ENCODE measurements at regions not wholly inside any gene's neighbourhood (a gene's known extent, or its start where the extent isn't known, plus 50 kb on each side); places are given as distances from the start of the nearest gene placed in this dataset.

- H3K4me1 ChIP-seq (ENCODE audit: control insufficient read depth, insufficient read depth, low read length, poor library complexity, severe bottlenecking), result no peaks in the 10 kb centered on the region
- Mint-ChIP-seq H3K4me1 (no peaks in the 10 kb centered on the region), H3K27me3 (no peaks in the 10 kb centered on the region), H3K4me3 (no peak overlapping the region), H3K27ac (no peak overlapping the region), H3K36me3 (no peaks in the 10 kb centered on the region), H3K9me3 (peaks cover 0 to 5% (median 0%) of the 10 kb centered on the region in 7 donors)
- H3K27me3 ChIP-seq (ENCODE audit: control insufficient read depth, insufficient read depth, low read length), result no peaks in the 10 kb centered on the region
- ATAC-seq (ENCODE audit: low read depth in 2 of 2), result no peak
- no peaks in the 10 kb centered on the region for H3K9me3 ChIP-seq (ENCODE audit: control insufficient read depth in 2 of 2, low read length in 2 of 2)
- no peaks in the 10 kb centered on the region for H3K36me3 ChIP-seq (ENCODE audit: control insufficient read depth, insufficient read depth, low read length)
- no peak for DNase-seq
- H3K27ac ChIP-seq (ENCODE audit: insufficient read depth, low read length, poor library complexity, severe bottlenecking), result no peak overlapping the region
- H3K4me3 ChIP-seq (ENCODE audit: low read depth, low read length), result no peak overlapping the region
Measured at GRCh38 chr13:91115776-91116175, 231.7 kb upstream of the MIR17HG start.

- Histone ChIP-seq H3K9me3 (ENCODE audit: control insufficient read depth in 2 of 2, low read length in 2 of 2) (no peaks in the 10 kb centered on the region), H3K27ac (ENCODE audit: insufficient read depth, low read length, poor library complexity, severe bottlenecking) (no peak overlapping the region), H3K4me3 (ENCODE audit: low read depth, low read length) (no peak overlapping the region), H3K36me3 (ENCODE audit: control insufficient read depth, insufficient read depth, low read length) (no peaks in the 10 kb centered on the region), H3K4me1 (ENCODE audit: control insufficient read depth, insufficient read depth, low read length, poor library complexity, severe bottlenecking) (no peaks in the 10 kb centered on the region), H3K27me3 (ENCODE audit: control insufficient read depth, insufficient read depth, low read length) (no peaks in the 10 kb centered on the region)
- DNase-seq, result no peak
- H3K27me3 Mint-ChIP-seq, result no peaks in the 10 kb centered on the region
- no peaks in the 10 kb centered on the region for H3K4me1 Mint-ChIP-seq
- H3K27ac Mint-ChIP-seq, result no peak overlapping the region
- ATAC-seq (ENCODE audit: low read depth in 2 of 2), result no peak
- H3K36me3 Mint-ChIP-seq, result no peaks in the 10 kb centered on the region
- H3K4me3 Mint-ChIP-seq, result no peak overlapping the region
- peaks cover 0 to 5% (median 0%) of the 10 kb centered on the region in 7 donors for H3K9me3 Mint-ChIP-seq
Measured at GRCh38 chr13:91117351-91117750, 230.1 kb upstream of the MIR17HG start.

GRCh38 chr13:91119643-91120042, 227.8 kb upstream of the MIR17HG start:
- H3K4me3 ChIP-seq (ENCODE audit: low read depth, low read length), result no peak overlapping the region
- DNase-seq (no peak), ATAC-seq (ENCODE audit: low read depth in 2 of 2) (no peak)
- H3K4me3 Mint-ChIP-seq, result no peak overlapping the region
- no peak overlapping the region for H3K27ac ChIP-seq (ENCODE audit: insufficient read depth, low read length, poor library complexity, severe bottlenecking)
- H3K9me3 ChIP-seq (ENCODE audit: control insufficient read depth in 2 of 2, low read length in 2 of 2), result no peaks in the 10 kb centered on the region
- no peaks in the 10 kb centered on the region for H3K27me3 ChIP-seq (ENCODE audit: control insufficient read depth, insufficient read depth, low read length)
- H3K27me3 Mint-ChIP-seq, result no peaks in the 10 kb centered on the region
- peaks cover 0 to 5% (median 0%) of the 10 kb centered on the region in 7 donors for H3K9me3 Mint-ChIP-seq
- no peaks in the 10 kb centered on the region for H3K36me3 ChIP-seq (ENCODE audit: control insufficient read depth, insufficient read depth, low read length)
- H3K4me1 ChIP-seq (ENCODE audit: control insufficient read depth, insufficient read depth, low read length, poor library complexity, severe bottlenecking), result no peaks in the 10 kb centered on the region
- no peaks in the 10 kb centered on the region for H3K36me3 Mint-ChIP-seq
- H3K4me1 Mint-ChIP-seq, result no peaks in the 10 kb centered on the region
- no peak overlapping the region for H3K27ac Mint-ChIP-seq

DNA sequence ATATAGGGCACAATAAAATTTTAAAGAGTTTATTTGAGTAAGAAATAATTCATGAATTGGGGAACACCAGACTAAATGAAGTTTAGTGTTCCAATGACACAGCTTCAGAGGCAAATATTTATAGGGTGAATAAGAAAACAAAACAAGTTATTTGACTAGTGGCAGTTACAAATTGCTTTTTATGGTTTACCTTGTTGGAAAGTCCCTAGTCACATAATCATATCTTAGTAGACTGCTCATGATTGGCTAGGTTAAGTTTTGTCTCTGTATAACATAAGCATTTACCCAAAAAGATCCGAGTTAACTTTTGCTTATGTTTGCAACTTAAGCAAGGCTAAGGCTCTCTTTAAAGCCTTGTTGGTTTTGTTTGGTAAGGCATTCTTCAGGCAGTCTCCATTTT, 224.7 kb upstream of the MIR17HG start:
- Histone ChIP-seq H3K4me3 (ENCODE audit: low read depth, low read length) (no peak overlapping the region), H3K9me3 (ENCODE audit: control insufficient read depth in 2 of 2, low read length in 2 of 2) (no peaks in the 10 kb centered on the region), H3K4me1 (ENCODE audit: control insufficient read depth, insufficient read depth, low read length, poor library complexity, severe bottlenecking) (no peaks in the 10 kb centered on the region), H3K36me3 (ENCODE audit: control insufficient read depth, insufficient read depth, low read length) (no peaks in the 10 kb centered on the region), H3K27ac (ENCODE audit: insufficient read depth, low read length, poor library complexity, severe bottlenecking) (no peak overlapping the region), H3K27me3 (ENCODE audit: control insufficient read depth, insufficient read depth, low read length) (no peaks in the 10 kb centered on the region)
- H3K4me3 Mint-ChIP-seq, result no peak overlapping the region
- no peaks in the 10 kb centered on the region for H3K27me3 Mint-ChIP-seq
- H3K9me3 Mint-ChIP-seq, result peaks cover 0 to 2% (median 0%) of the 10 kb centered on the region in 7 donors
- ATAC-seq (ENCODE audit: low read depth in 2 of 2) (no peak), DNase-seq (no peak)
- H3K36me3 Mint-ChIP-seq, result no peaks in the 10 kb centered on the region
- H3K27ac Mint-ChIP-seq, result no peak overlapping the region
- H3K4me1 Mint-ChIP-seq, result no peaks in the 10 kb centered on the region

- no peak overlapping the region for H3K4me3 Mint-ChIP-seq
- H3K27ac Mint-ChIP-seq, result no peak overlapping the region
- Histone ChIP-seq H3K27me3 (ENCODE audit: control insufficient read depth, insufficient read depth, low read length) (no peaks in the 10 kb centered on the region), H3K4me1 (ENCODE audit: control insufficient read depth, insufficient read depth, low read length, poor library complexity, severe bottlenecking) (no peaks in the 10 kb centered on the region), H3K36me3 (ENCODE audit: control insufficient read depth, insufficient read depth, low read length) (no peaks in the 10 kb centered on the region), H3K27ac (ENCODE audit: insufficient read depth, low read length, poor library complexity, severe bottlenecking) (no peak overlapping the region), H3K9me3 (ENCODE audit: control insufficient read depth in 2 of 2, low read length in 2 of 2) (no peaks in the 10 kb centered on the region), H3K4me3 (ENCODE audit: low read depth, low read length) (no peak overlapping the region)
- no peak for DNase-seq
- peaks cover 0 to 2% (median 0%) of the 10 kb centered on the region in 7 donors for H3K9me3 Mint-ChIP-seq
- H3K27me3 Mint-ChIP-seq, result no peaks in the 10 kb centered on the region
- H3K36me3 Mint-ChIP-seq, result no peaks in the 10 kb centered on the region
- no peaks in the 10 kb centered on the region for H3K4me1 Mint-ChIP-seq
- ATAC-seq (ENCODE audit: low read depth in 2 of 2), result no peak
Measured at GRCh38 chr13:91123456-91124127, 223.9 kb upstream of the MIR17HG start.

DNA sequence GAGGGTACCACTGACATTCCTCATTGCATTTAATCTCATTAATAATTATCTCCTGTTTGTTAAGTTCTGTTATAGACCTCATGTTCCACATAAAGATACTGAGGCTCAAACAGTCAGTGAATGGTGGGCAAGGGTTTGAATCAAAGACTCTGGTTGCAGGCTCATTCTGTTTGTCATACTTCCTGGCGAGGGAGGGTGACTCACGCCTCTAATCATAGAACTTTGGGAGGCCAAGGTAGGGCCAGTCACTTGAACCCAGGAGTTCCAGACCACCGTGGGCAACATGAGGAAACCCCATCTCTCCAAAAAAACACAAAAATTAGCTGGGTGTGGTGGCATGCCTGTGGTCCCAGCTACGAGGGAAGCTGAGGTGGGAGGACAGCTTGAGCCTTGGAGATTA, 220.7 kb upstream of the MIR17HG start:
- ATAC-seq (ENCODE audit: low read depth in 2 of 2) (no peak), DNase-seq (no peak)
- Histone ChIP-seq H3K4me1 (ENCODE audit: control insufficient read depth, insufficient read depth, low read length, poor library complexity, severe bottlenecking) (no peaks in the 10 kb centered on the region), H3K4me3 (ENCODE audit: low read depth, low read length) (no peak overlapping the region), H3K27ac (ENCODE audit: insufficient read depth, low read length, poor library complexity, severe bottlenecking) (no peak overlapping the region), H3K36me3 (ENCODE audit: control insufficient read depth, insufficient read depth, low read length) (no peaks in the 10 kb centered on the region), H3K9me3 (ENCODE audit: control insufficient read depth in 2 of 2, low read length in 2 of 2) (no peaks in the 10 kb centered on the region), H3K27me3 (ENCODE audit: control insufficient read depth, insufficient read depth, low read length) (no peaks in the 10 kb centered on the region)
- Mint-ChIP-seq H3K4me3 (no peak overlapping the region), H3K9me3 (no peaks in the 10 kb centered on the region), H3K4me1 (no peaks in the 10 kb centered on the region), H3K36me3 (no peaks in the 10 kb centered on the region), H3K27ac (no peak overlapping the region), H3K27me3 (no peaks in the 10 kb centered on the region)

- H3K27ac Mint-ChIP-seq, result no peak overlapping the region
- no peaks in the 10 kb centered on the region for H3K9me3 Mint-ChIP-seq
- Histone ChIP-seq H3K27ac (ENCODE audit: insufficient read depth, low read length, poor library complexity, severe bottlenecking) (no peak overlapping the region), H3K9me3 (ENCODE audit: control insufficient read depth in 2 of 2, low read length in 2 of 2) (no peaks in the 10 kb centered on the region), H3K4me1 (ENCODE audit: control insufficient read depth, insufficient read depth, low read length, poor library complexity, severe bottlenecking) (no peaks in the 10 kb centered on the region), H3K36me3 (ENCODE audit: control insufficient read depth, insufficient read depth, low read length) (no peaks in the 10 kb centered on the region), H3K4me3 (ENCODE audit: low read depth, low read length) (no peak overlapping the region), H3K27me3 (ENCODE audit: control insufficient read depth, insufficient read depth, low read length) (no peaks in the 10 kb centered on the region)
- DNase-seq (no peak), ATAC-seq (ENCODE audit: low read depth in 2 of 2) (no peak)
- no peaks in the 10 kb centered on the region for H3K27me3 Mint-ChIP-seq
- no peak overlapping the region for H3K4me3 Mint-ChIP-seq
- H3K36me3 Mint-ChIP-seq, result no peaks in the 10 kb centered on the region
- no peaks in the 10 kb centered on the region for H3K4me1 Mint-ChIP-seq
Measured at GRCh38 chr13:91127995-91128394, 219.5 kb upstream of the MIR17HG start.

DNA sequence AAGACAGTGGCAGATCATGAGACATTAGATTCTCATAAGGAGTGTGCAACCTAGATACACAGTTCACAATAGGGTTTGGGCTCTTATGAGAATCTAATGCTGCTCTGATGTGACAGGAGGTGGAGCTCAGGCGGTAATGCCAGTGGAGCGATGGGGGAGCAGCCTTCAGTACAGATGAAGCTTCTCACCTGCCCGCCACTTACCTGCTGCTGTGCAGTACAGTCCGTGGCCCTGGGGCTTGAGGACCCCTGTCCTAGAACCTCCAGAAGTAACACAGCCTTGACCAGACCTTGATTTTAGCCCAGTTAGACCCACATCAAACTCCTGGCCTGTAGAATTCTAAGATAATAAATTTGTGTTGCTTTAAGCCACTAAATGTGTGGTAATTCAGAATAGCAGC, 215.1 kb upstream of the MIR17HG start:
- Mint-ChIP-seq H3K27me3 (no peaks in the 10 kb centered on the region), H3K27ac (no peak overlapping the region), H3K4me1 (no peaks in the 10 kb centered on the region), H3K9me3 (no peaks in the 10 kb centered on the region), H3K4me3 (no peak overlapping the region), H3K36me3 (no peaks in the 10 kb centered on the region)
- no peaks in the 10 kb centered on the region for H3K27me3 ChIP-seq (ENCODE audit: control insufficient read depth, insufficient read depth, low read length)
- H3K9me3 ChIP-seq (ENCODE audit: control insufficient read depth in 2 of 2, low read length in 2 of 2), result no peaks in the 10 kb centered on the region
- no peaks in the 10 kb centered on the region for H3K36me3 ChIP-seq (ENCODE audit: control insufficient read depth, insufficient read depth, low read length)
- no peaks in the 10 kb centered on the region for H3K4me1 ChIP-seq (ENCODE audit: control insufficient read depth, insufficient read depth, low read length, poor library complexity, severe bottlenecking)
- no peak overlapping the region for H3K27ac ChIP-seq (ENCODE audit: insufficient read depth, low read length, poor library complexity, severe bottlenecking)
- no peak overlapping the region for H3K4me3 ChIP-seq (ENCODE audit: low read depth, low read length)
- no peak for DNase-seq
- no peak for ATAC-seq (ENCODE audit: low read depth in 2 of 2)

All from CD4-positive, CD25-positive, alpha-beta regulatory T cell (primary cell).